Heart left ventricle (tissue), 13 donors: ENCODE measurements at regions not wholly inside any gene's neighbourhood (a gene's known extent, or its start where the extent isn't known, plus 50 kb on each side); places are given as distances from the start of the nearest gene placed in this dataset.

ENCODE experiments used
- CTCF ChIP-seq, 12 donors: fragments of 200-600 bp; sonication (generic) in 4 of 12; IDR thresholded peaks; one replicate each; pipeline versions ENCODE4 v1.5.0 to v1.8.0; 2018 to 2022; ENCODE audit warnings: antibody characterized with exemption in 12 of 12, mild to moderate bottlenecking in 5 of 12
- POLR2A ChIP-seq, 2 donors: fragments of 450-650 bp; IDR thresholded peaks; one replicate each; pipeline ENCODE4 v1.6.1; 2017; ENCODE audit warnings: antibody characterized with exemption in 2 of 2, mild to moderate bottlenecking in 2 of 2, moderate library complexity in 2 of 2
- donor health status: ischemic (EF 13 %, LVEDD 7.1; RV severe dilation, severe dysfunction).
- donor health status: DM: no; HTN: yes; CAD: no.
- donor health status: DM: no; HTN: no; CAD: no.
- donor health status: ischemic (EF 25% LVEDD 6.9; RV normal size, moderate dysfunction).
- donor health status: ischemic (EF 25% LVEDD 5.7; RV mildly dilated, moderate dysfunction).
- donor health status: ischemic (EF 35%, LVEDD 5.7; RV mildly dilated, moderate dysfunction).
- donor health status: nonischemic (EF 11% LVEDD 7.7; RV severe dilation, severe dysfunction).
- donor health status: DM: yes; HTN: yes; CAD: no.
- donor health status: PGD.
- donor health status: ischemic (EF 29% LVEDD 5.4; RV normal size, mild dysfunction).
- donor health status: nonischemic (EF 23%, LVEDD 6.1; RV moderate dilation, normal function).

DNA sequence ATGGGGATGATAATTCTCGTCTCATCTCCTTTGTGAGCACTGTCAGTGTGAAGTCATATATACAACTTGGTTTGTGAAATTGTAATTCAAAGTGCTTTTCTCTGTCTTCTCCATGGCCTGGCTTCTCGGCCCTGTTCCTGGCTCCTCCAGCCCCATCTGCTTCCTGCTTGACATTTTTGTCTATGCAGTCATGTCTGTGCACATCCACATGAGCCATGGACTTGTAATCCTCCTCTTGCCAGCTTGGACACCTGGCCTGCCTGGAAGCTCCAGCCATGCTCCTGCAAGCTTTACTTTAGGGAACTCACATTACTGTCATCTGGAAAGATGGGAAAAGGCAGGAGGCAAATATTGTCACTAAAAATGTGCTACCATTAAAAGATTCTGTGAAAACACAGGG lies 576.0 kb upstream of the DPP6 start:
- TF ChIP-seq CTCF (IDR thresholded peaks at IDR 0.05) (no peak), POLR2A (IDR thresholded peaks at IDR 0.05) (no peak)
